ENCODE measurements at regions not wholly inside any gene's neighbourhood (a gene's known extent, or its start where the extent isn't known, plus 50 kb on each side); places are given as distances from the start of the nearest gene placed in this dataset.

GRCh38 chr14:85281921-85282320, 248.0 kb upstream of the FLRT2 start:
- TF ChIP-seq, protein P1, sequence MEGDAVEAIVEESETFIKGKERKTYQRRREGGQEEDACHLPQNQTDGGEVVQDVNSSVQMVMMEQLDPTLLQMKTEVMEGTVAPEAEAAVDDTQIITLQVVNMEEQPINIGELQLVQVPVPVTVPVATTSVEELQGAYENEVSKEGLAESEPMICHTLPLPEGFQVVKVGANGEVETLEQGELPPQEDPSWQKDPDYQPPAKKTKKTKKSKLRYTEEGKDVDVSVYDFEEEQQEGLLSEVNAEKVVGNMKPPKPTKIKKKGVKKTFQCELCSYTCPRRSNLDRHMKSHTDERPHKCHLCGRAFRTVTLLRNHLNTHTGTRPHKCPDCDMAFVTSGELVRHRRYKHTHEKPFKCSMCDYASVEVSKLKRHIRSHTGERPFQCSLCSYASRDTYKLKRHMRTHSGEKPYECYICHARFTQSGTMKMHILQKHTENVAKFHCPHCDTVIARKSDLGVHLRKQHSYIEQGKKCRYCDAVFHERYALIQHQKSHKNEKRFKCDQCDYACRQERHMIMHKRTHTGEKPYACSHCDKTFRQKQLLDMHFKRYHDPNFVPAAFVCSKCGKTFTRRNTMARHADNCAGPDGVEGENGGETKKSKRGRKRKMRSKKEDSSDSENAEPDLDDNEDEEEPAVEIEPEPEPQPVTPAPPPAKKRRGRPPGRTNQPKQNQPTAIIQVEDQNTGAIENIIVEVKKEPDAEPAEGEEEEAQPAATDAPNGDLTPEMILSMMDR (IDR thresholded peaks at IDR 0.05; ENCODE audit: poor library complexity) = no peak
- no peak for TF ChIP-seq EZH2 (IDR thresholded peaks at IDR 0.05; ENCODE audit: borderline replicate concordance)
- no peak for TF ChIP-seq EZH2phosphoT487 (IDR thresholded peaks at IDR 0.05; ENCODE audit: low read depth, severe bottlenecking, unreplicated experiment)
